A549 (cell line): ENCODE measurements at regions not wholly inside any gene's neighbourhood (a gene's known extent, or its start where the extent isn't known, plus 50 kb on each side); places are given as distances from the start of the nearest gene placed in this dataset.

ENCODE experiments used
- ATAC-seq, 2 experiments: fragments of 200-7000 bp in 1 of 2; fragments of >200 bp in 1 of 2; cut with Nextera tagmentation in 1 of 2; cut with Tn5 transposase in 1 of 2; 3 replicates each; pipeline versions ENCODE4 v1.8.0 to v1.9.1; 2018 to 2020; ENCODE audit warnings: mild to moderate bottlenecking in 1 of 2, moderate library complexity in 1 of 2
- CTCF ChIA-PET: fragments of 300-600 bp; sonication (Branson Sonifier 250); formaldehyde crosslinking; extraction: SDS; loops from one replicate; lab custom pipeline; 2021; ENCODE audit warnings: antibody characterized with exemption, inconsistent platforms; lab: Yijun Ruan, JAX
- POLR2A ChIA-PET: fragments of 350-600 bp; formaldehyde crosslinking; extraction: SDS; loops from one replicate; lab custom pipeline; 2021; ENCODE audit warnings: antibody characterized with exemption, inconsistent platforms; lab: Yijun Ruan, JAX
- DNase-seq, 2 experiments: peaks; one replicate each; pipeline versions ENCODE4 v3.0.0 to v3.0.0-alpha.2; 2011 to 2016; ENCODE audit warnings: low read depth in 1 of 2, low spot score in 1 of 2
- FAIRE-seq: peaks from 2 replicates; lab custom pipeline; 2011; peaks lifted over from hg19 to GRCh38; lab: Jason Lieb, UNC
- H3K27ac ChIP-seq, 2 experiments: fragments of >200 bp; sonication (Bioruptor Twin); formaldehyde crosslinking; 3 replicates each; pipeline ENCODE4 v1.5.1; 2016 to 2017
- H3K4me1 ChIP-seq: fragments of >200 bp; sonication (Bioruptor Twin); formaldehyde crosslinking; 3 replicates; pipeline ENCODE4 v1.6.1; 2016
- H3K4me2 ChIP-seq: fragments of >200 bp; sonication (Bioruptor Twin); formaldehyde crosslinking; 3 replicates; pipeline ENCODE4 v1.6.1; 2016
- H3K4me3 ChIP-seq: fragments of >200 bp; sonication (Bioruptor Twin); formaldehyde crosslinking; 3 replicates; pipeline ENCODE4 v1.5.1; 2016
- H3K9me3 ChIP-seq: fragments of >200 bp; sonication (Bioruptor Twin); formaldehyde crosslinking; 3 replicates; pipeline ENCODE4 v1.6.1; 2016
- BHLHE40 ChIP-seq: IDR thresholded peaks from 2 replicates; pipeline ENCODE4 v1.6.1; 2012; ENCODE audit warnings: low read depth, low read length, inconsistent platforms
- CBX2 ChIP-seq: fragments of 200-600 bp; sonication (generic); IDR thresholded peaks from 2 replicates; pipeline ENCODE4 v1.6.1; 2016; ENCODE audit warnings: low read depth, mild to moderate bottlenecking, borderline replicate concordance
- CBX8 ChIP-seq: fragments of 200-600 bp; sonication (generic); IDR thresholded peaks from 2 replicates; pipeline ENCODE4 v1.6.1; 2016
- CEBPB ChIP-seq, 2 experiments: fragments of >200 bp in 1 of 2; sonication (Bioruptor Twin) in 1 of 2; formaldehyde crosslinking in 1 of 2; IDR thresholded peaks; 2 replicates each; pipeline ENCODE4 v1.6.1; 2012 to 2016
- CTCF ChIP-seq: fragments of >200 bp; sonication (Bioruptor Twin); formaldehyde crosslinking; IDR thresholded peaks from 3 replicates; pipeline ENCODE4 v1.5.1; 2016
- EHMT2 ChIP-seq: fragments of 200-600 bp; sonication (generic); IDR thresholded peaks from 2 replicates; pipeline ENCODE4 v1.6.1; 2016; ENCODE audit warnings: antibody characterized with exemption, low read depth, mild to moderate bottlenecking, moderate library complexity
- ELK1 ChIP-seq: fragments of 150-350 bp; IDR thresholded peaks from 2 replicates; pipeline ENCODE4 v1.6.1; 2014; ENCODE audit warnings: low read depth, mild to moderate bottlenecking, low read length
- EP300 ChIP-seq, 2 experiments: fragments of >200 bp; sonication (Bioruptor Twin); formaldehyde crosslinking; IDR thresholded peaks; 2 replicates in 1 of 2; 3 replicates in 1 of 2; pipeline ENCODE4 v1.6.1; 2016 to 2017
- FOSL2 ChIP-seq, 2 experiments: fragments of 450-650 bp in 1 of 2; fragments of >200 bp in 1 of 2; sonication (Bioruptor Twin) in 1 of 2; formaldehyde crosslinking; IDR thresholded peaks; 2 replicates each; pipeline versions ENCODE4 v1.5.0 to v1.6.1; 2016 to 2020; ENCODE audit warnings: mild to moderate bottlenecking in 1 of 2, moderate library complexity in 1 of 2
- HEYL ChIP-seq: fragments of 250-450 bp; sonication (Bioruptor Pico); IDR thresholded peaks from 2 replicates; pipeline ENCODE4 v1.8.0; 2021; ENCODE audit warnings: mild to moderate bottlenecking, moderate library complexity
- HOXA7 ChIP-seq: fragments of 250-450 bp; sonication (Bioruptor Pico); IDR thresholded peaks from 2 replicates; pipeline ENCODE4 v1.5.0; 2020; ENCODE audit warnings: mild to moderate bottlenecking, moderate library complexity
- JUNB ChIP-seq: fragments of >200 bp; sonication (Bioruptor Twin); formaldehyde crosslinking; IDR thresholded peaks from 2 replicates; pipeline ENCODE4 v1.6.1; 2016
- MAFK ChIP-seq: fragments of 450-650 bp; IDR thresholded peaks from 2 replicates; pipeline ENCODE4 v1.6.1; 2014; ENCODE audit not compliant: partially characterized antibody
- NPAS2 ChIP-seq: fragments of 250-450 bp; sonication (Bioruptor Pico); IDR thresholded peaks from 2 replicates; pipeline ENCODE4 v1.8.0; 2022; ENCODE audit warnings: mild to moderate bottlenecking, moderate library complexity, borderline replicate concordance
- PBX3 ChIP-seq: IDR thresholded peaks from 2 replicates; pipeline ENCODE4 v1.6.1; 2012
- PHF8 ChIP-seq: fragments of 200-600 bp; sonication (generic); IDR thresholded peaks from 2 replicates; pipeline ENCODE4 v1.6.1; 2016; ENCODE audit warnings: low read depth, mild to moderate bottlenecking, antibody characterized with exemption, moderate library complexity, borderline replicate concordance
- POLR2AphosphoS2 ChIP-seq: conservative IDR thresholded peaks from 2 replicates; pipeline ENCODE4 v1.6.1; 2012; ENCODE audit warnings: low read length, improper control_type of control experiment, inconsistent platforms
- RAD21 ChIP-seq, 2 experiments: fragments of >200 bp in 1 of 2; sonication (Bioruptor Twin) in 1 of 2; formaldehyde crosslinking in 1 of 2; IDR thresholded peaks in 1 of 2; conservative IDR thresholded peaks in 1 of 2; 2 replicates in 1 of 2; 3 replicates in 1 of 2; pipeline ENCODE4 v1.6.1; 2012 to 2018; ENCODE audit warnings: inconsistent platforms in 1 of 2
- RFX5 ChIP-seq: fragments of 450-650 bp; IDR thresholded peaks from 2 replicates; pipeline ENCODE4 v1.7.1; 2014; ENCODE audit warnings: antibody characterized with exemption, mild to moderate bottlenecking, moderate library complexity
- SREBF2 ChIP-seq: fragments of 450-650 bp; IDR thresholded peaks from 2 replicates; pipeline ENCODE4 v1.6.1; 2014; ENCODE audit warnings: mild to moderate bottlenecking, moderate library complexity
- ZNF302 ChIP-seq: fragments of 250-450 bp; sonication (Bioruptor Pico); IDR thresholded peaks from 2 replicates; pipeline ENCODE4 v1.9.0; 2021; ENCODE audit warnings: inconsistent platforms, mild to moderate bottlenecking, moderate library complexity
- ZSCAN20 ChIP-seq: fragments of 250-450 bp; sonication (Bioruptor Pico); IDR thresholded peaks from 2 replicates; pipeline ENCODE4 v1.8.0; 2022; ENCODE audit warnings: mild to moderate bottlenecking, moderate library complexity
- WGBS: methylation state at CpG from one replicate; pipeline ENCODE4 v1.1.6; 2017; ENCODE audit errors: missing lambda C conversion rate; 5-methylcytosine and 5-hydroxymethylcytosine counted together
- TF ChIP-seq, protein P1 (sequence below): fragments of 200-600 bp; sonication (generic); IDR thresholded peaks from 2 replicates; pipeline ENCODE4 v1.6.1; 2016; ENCODE audit warnings: antibody characterized with exemption, mild to moderate bottlenecking, moderate library complexity
- TF ChIP-seq, protein P2 (sequence below): IDR thresholded peaks from 2 replicates; pipeline ENCODE4 v1.6.1; 2012

GRCh38 chr6:100135977-100136376, 142.0 kb upstream of the MCHR2 start (continued):
- TF ChIP-seq, protein P1, sequence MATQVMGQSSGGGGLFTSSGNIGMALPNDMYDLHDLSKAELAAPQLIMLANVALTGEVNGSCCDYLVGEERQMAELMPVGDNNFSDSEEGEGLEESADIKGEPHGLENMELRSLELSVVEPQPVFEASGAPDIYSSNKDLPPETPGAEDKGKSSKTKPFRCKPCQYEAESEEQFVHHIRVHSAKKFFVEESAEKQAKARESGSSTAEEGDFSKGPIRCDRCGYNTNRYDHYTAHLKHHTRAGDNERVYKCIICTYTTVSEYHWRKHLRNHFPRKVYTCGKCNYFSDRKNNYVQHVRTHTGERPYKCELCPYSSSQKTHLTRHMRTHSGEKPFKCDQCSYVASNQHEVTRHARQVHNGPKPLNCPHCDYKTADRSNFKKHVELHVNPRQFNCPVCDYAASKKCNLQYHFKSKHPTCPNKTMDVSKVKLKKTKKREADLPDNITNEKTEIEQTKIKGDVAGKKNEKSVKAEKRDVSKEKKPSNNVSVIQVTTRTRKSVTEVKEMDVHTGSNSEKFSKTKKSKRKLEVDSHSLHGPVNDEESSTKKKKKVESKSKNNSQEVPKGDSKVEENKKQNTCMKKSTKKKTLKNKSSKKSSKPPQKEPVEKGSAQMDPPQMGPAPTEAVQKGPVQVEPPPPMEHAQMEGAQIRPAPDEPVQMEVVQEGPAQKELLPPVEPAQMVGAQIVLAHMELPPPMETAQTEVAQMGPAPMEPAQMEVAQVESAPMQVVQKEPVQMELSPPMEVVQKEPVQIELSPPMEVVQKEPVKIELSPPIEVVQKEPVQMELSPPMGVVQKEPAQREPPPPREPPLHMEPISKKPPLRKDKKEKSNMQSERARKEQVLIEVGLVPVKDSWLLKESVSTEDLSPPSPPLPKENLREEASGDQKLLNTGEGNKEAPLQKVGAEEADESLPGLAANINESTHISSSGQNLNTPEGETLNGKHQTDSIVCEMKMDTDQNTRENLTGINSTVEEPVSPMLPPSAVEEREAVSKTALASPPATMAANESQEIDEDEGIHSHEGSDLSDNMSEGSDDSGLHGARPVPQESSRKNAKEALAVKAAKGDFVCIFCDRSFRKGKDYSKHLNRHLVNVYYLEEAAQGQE: no peak

- H3K4me3 ChIP-seq: no peak overlapping the region
- ATAC-seq: no peak
- H3K9me3 ChIP-seq: no peaks in the 10 kb centered on the region
- no peaks in the 10 kb centered on the region for H3K4me1 ChIP-seq
- CTCF ChIA-PET: no interaction called here
- POLR2A ChIA-PET: no interaction called here
- no peak for TF ChIP-seq HOXA7 (CRISPR knock-in tag)
- TF ChIP-seq EHMT2: no peak
- TF ChIP-seq CBX2: no peak
- TF ChIP-seq ELK1: no peak
- TF ChIP-seq FOSL2 (IDR thresholded peaks at IDR 0.05): no peak
- no peak for TF ChIP-seq FOSL2 (CRISPR knock-in tag; IDR thresholded peaks at IDR 0.05)
- no peak for TF ChIP-seq CTCF
- no peak for TF ChIP-seq RFX5
- TF ChIP-seq PBX3: no peak
- no peak for TF ChIP-seq JUNB
- no peak for TF ChIP-seq NPAS2 (CRISPR knock-in tag)
- TF ChIP-seq PHF8: no peak
- no peak for TF ChIP-seq POLR2AphosphoS2
- TF ChIP-seq, protein P2, sequence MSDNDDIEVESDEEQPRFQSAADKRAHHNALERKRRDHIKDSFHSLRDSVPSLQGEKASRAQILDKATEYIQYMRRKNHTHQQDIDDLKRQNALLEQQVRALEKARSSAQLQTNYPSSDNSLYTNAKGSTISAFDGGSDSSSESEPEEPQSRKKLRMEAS: no peak
- no peak for TF ChIP-seq ZNF302 (CRISPR knock-in tag)
- TF ChIP-seq HEYL: no peak
- no peak for TF ChIP-seq CBX8
- no peak for TF ChIP-seq MAFK
- TF ChIP-seq, all 56 proteins: peak for 0
- FAIRE-seq (no peak), DNase-seq (no peak)
- 94% methylated on average over 2 of the region's 2 CpGs for WGBS
- no peak overlapping the region for H3K4me2 ChIP-seq
- H3K27ac ChIP-seq: no peak overlapping the region
Observed at GRCh38 chr6:100134703-100135102, 140.7 kb upstream of the MCHR2 start.

DNA sequence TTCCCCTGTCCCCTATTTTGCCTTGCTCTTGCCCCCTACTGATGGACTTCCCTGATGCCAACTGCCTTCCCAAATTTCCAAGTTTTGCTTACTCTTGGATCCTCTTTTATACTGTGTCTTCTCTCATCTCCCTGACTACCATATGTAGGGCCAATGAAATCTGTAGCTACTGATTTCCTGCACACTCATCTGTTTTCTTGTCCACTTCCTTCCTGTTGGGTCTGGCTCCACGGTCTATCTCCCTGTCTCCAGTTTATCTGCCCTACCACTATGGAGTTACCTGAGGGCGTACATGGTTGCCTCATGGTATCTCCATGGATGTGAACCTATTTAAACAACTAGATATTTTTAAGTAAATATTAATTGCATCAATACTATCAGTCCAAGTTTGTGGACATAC, 140.3 kb upstream of the MCHR2 start:
- H3K4me1 ChIP-seq: no peaks in the 10 kb centered on the region
- ChIA-PET CTCF (no interaction called here), POLR2A (no interaction called here)
- no peak overlapping the region for H3K27ac ChIP-seq
- DNase-seq (no peak), ATAC-seq (no peak), FAIRE-seq (no peak)
- WGBS: 89% methylated on average over 2 of the region's 2 CpGs
- no peak overlapping the region for H3K4me3 ChIP-seq
- no peaks in the 10 kb centered on the region for H3K9me3 ChIP-seq
- H3K4me2 ChIP-seq: no peak overlapping the region
- TF ChIP-seq EP300 (IDR thresholded peaks at IDR 0.05) (no peak), BHLHE40 (no peak), CBX2 (no peak), JUNB (no peak), RAD21 (conservative IDR thresholded peaks at IDR 0.05 in 1 of 2, IDR thresholded peaks at IDR 0.05 in 1 of 2) (no peak), CTCF (no peak), MAFK (no peak), FOSL2 (IDR thresholded peaks at IDR 0.05) (no peak), FOSL2 (CRISPR knock-in tag; IDR thresholded peaks at IDR 0.05) (no peak), SREBF2 (no peak), CBX8 (no peak), CEBPB (IDR thresholded peaks at IDR 0.05) (no peak), HOXA7 (CRISPR knock-in tag) (no peak), ZSCAN20 (CRISPR knock-in tag) (no peak)
